ENCODE measurements at regions not wholly inside any gene's neighbourhood (a gene's known extent, or its start where the extent isn't known, plus 50 kb on each side); places are given as distances from the start of the nearest gene placed in this dataset.

DNA sequence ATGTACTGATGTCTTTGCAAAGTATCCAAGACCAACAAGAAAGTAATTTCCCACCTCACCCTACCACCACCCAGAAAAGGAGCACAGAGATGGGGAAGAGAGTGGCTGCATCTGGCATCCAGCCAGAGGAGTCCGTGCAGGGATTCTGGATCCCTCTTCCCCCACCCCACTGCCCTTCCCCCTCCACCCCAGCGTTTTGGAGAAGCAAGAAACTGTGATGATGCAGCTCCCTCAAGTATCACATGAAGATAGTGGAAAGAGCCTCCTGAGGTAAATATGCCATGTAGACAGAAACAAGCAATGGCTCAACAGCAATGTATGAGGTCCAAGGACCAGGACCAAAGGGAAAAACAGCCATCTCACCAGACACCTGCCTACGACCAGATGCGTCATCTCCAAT lies 153.8 kb downstream of the DEPDC1B start:
- no peak overlapping the region for H3K27ac ChIP-seq
- TF ChIP-seq EP300 (IDR thresholded peaks at IDR 0.05) (no peak), POLR2A (IDR thresholded peaks at IDR 0.05) (no peak), POLR2AphosphoS5 (IDR thresholded peaks at IDR 0.05) (no peak)
- TF ChIP-seq, protein P1, sequence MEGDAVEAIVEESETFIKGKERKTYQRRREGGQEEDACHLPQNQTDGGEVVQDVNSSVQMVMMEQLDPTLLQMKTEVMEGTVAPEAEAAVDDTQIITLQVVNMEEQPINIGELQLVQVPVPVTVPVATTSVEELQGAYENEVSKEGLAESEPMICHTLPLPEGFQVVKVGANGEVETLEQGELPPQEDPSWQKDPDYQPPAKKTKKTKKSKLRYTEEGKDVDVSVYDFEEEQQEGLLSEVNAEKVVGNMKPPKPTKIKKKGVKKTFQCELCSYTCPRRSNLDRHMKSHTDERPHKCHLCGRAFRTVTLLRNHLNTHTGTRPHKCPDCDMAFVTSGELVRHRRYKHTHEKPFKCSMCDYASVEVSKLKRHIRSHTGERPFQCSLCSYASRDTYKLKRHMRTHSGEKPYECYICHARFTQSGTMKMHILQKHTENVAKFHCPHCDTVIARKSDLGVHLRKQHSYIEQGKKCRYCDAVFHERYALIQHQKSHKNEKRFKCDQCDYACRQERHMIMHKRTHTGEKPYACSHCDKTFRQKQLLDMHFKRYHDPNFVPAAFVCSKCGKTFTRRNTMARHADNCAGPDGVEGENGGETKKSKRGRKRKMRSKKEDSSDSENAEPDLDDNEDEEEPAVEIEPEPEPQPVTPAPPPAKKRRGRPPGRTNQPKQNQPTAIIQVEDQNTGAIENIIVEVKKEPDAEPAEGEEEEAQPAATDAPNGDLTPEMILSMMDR (IDR thresholded peaks at IDR 0.05): no peak
- WGBS: 49% methylated on average over 4 of the region's 4 CpGs
- no peak overlapping the region for H3K4me3 ChIP-seq
- DNase-seq (ENCODE audit: low spot score in 2 of 2): no peak
- no peaks in the 10 kb centered on the region for H3K4me1 ChIP-seq
- H3K36me3 ChIP-seq: no peaks in the 10 kb centered on the region
- no peaks in the 10 kb centered on the region for H3K9me3 ChIP-seq
- no peaks in the 10 kb centered on the region for H3K27me3 ChIP-seq

GRCh38 chr5:60545551-60545950 lies 154.4 kb downstream of the DEPDC1B start:
- no peaks in the 10 kb centered on the region for H3K27me3 ChIP-seq
- no peak for DNase-seq (ENCODE audit: low spot score in 2 of 2)
- no peaks in the 10 kb centered on the region for H3K4me1 ChIP-seq
- H3K27ac ChIP-seq: no peak overlapping the region
- H3K36me3 ChIP-seq: no peaks in the 10 kb centered on the region
- H3K4me3 ChIP-seq: no peak overlapping the region
- 44% methylated on average over 3 of the region's 3 CpGs for WGBS
- TF ChIP-seq, protein P1 (IDR thresholded peaks at IDR 0.05): no peak
- TF ChIP-seq EP300 (IDR thresholded peaks at IDR 0.05) (no peak), POLR2AphosphoS5 (IDR thresholded peaks at IDR 0.05) (no peak), POLR2A (IDR thresholded peaks at IDR 0.05) (no peak)
- H3K9me3 ChIP-seq: no peaks in the 10 kb centered on the region

- no peak overlapping the region for H3K27ac ChIP-seq
- no peaks in the 10 kb centered on the region for H3K27me3 ChIP-seq
- no peak overlapping the region for H3K4me3 ChIP-seq
- DNase-seq (ENCODE audit: low spot score in 2 of 2): no peak
- no peaks in the 10 kb centered on the region for H3K9me3 ChIP-seq
- 78% methylated on average over 2 of the region's 2 CpGs for WGBS
- no peaks in the 10 kb centered on the region for H3K4me1 ChIP-seq
- H3K36me3 ChIP-seq: no peaks in the 10 kb centered on the region
- TF ChIP-seq, protein P1 (IDR thresholded peaks at IDR 0.05): no peak
- TF ChIP-seq POLR2A (IDR thresholded peaks at IDR 0.05) (no peak), POLR2AphosphoS5 (IDR thresholded peaks at IDR 0.05) (no peak), EP300 (IDR thresholded peaks at IDR 0.05) (no peak)
These were observed 155.8 kb downstream of the DEPDC1B start for GRCh38 chr5:60544142-60544541.

DNA sequence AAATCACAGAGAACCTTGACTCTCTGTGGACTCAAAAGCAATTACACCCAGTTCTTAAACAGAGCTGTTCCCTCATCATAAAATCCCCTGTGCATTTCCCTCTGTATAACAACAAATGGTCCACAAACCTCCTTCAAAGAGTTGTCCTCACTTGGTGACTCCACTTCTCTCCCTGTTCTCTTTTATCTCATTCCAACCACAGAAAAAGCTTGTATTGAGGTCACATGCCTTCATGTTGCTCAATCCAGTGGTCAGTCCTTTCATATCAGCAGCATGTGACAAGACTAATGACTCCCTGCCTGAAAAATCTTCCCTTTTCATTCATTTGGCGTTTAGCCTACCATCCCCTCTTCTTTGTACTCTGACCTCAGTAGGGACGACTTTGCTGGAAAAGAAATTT lies 158.0 kb downstream of the DEPDC1B start:
- Histone ChIP-seq H3K27me3 (no peaks in the 10 kb centered on the region), H3K4me1 (no peaks in the 10 kb centered on the region), H3K9me3 (no peaks in the 10 kb centered on the region), H3K36me3 (no peaks in the 10 kb centered on the region), H3K4me3 (no peak overlapping the region), H3K27ac (no peak overlapping the region)
- TF ChIP-seq, protein P1 (IDR thresholded peaks at IDR 0.05): no peak
- TF ChIP-seq POLR2AphosphoS5 (IDR thresholded peaks at IDR 0.05): no peak
- no peak for TF ChIP-seq POLR2A (IDR thresholded peaks at IDR 0.05)
- no peak for TF ChIP-seq EP300 (IDR thresholded peaks at IDR 0.05)
- DNase-seq (ENCODE audit: low spot score in 2 of 2): no peak
- 61% methylated on average over 2 of the region's 2 CpGs for WGBS

DNA sequence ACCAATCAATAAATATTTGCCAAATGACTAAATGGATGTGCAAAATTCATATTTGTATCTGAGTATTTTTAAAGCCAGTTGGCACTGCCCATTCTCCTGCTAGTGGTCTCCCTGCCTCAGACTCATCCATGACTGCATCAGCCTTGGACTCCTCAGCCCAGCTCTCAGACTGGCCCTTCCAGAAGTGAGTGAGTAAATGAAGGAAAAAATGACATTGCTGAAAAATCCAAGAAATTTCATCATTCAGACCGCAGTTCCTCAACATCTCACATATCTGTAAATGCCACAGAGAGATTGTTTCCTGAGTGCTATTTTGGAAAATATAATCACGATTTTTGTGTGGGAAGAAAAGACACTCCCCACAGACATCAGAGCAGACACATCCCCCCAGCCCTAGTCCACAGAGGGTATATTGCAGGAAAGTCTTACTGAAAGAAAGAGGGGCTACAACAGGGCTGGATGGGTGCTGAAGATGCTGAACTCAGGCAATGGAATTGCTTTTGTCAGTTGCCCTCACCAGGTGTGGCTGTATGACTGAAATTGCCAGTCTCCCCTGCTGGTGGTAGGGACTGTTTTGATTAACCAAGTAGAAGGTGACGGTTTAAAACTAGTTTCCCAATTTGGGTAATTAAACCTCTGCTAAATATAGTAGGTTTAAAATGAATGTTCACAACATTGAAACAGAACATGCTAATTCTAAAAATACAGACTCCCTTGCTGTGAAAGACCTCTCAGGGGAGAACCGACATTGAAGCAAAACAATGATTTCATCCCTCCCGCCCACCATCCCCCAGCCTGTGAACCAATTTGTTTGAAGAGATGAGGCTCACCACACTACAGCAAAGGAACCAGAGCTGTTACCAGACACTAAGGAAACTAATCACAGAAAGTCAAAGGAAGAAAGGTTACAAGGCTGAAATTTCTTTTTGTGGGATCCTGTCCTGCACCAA lies 158.8 kb downstream of the DEPDC1B start:
- no peak for DNase-seq (ENCODE audit: low spot score in 2 of 2)
- TF ChIP-seq, protein P1 (IDR thresholded peaks at IDR 0.05): no peak
- TF ChIP-seq POLR2A (IDR thresholded peaks at IDR 0.05) (no peak), POLR2AphosphoS5 (IDR thresholded peaks at IDR 0.05) (no peak), EP300 (IDR thresholded peaks at IDR 0.05) (no peak)
- Histone ChIP-seq H3K4me3 (no peak overlapping the region), H3K27me3 (no peaks in the 10 kb centered on the region), H3K4me1 (no peaks in the 10 kb centered on the region), H3K9me3 (no peaks in the 10 kb centered on the region), H3K36me3 (no peaks in the 10 kb centered on the region), H3K27ac (no peak overlapping the region)
- whole genome bisulfite sequencing: 64% methylated on average over 5 of the region's 5 CpGs

All from suprapubic skin (tissue), 4 donors.